Activated naive CD8-positive, alpha-beta T cell treated with anti-CD3 and anti-CD28 coated beads, Interleukin-2, amount 50 U/mL, for 24 hours (primary cell): ENCODE measurements at regions not wholly inside any gene's neighbourhood (a gene's known extent, or its start where the extent isn't known, plus 50 kb on each side); places are given as distances from the start of the nearest gene placed in this dataset.
"Not testable (repeated sequence)": the region's sequence is repeated elsewhere in the genome, so short reads cannot be mapped to it uniquely, and the experiment has no call there.

ENCODE experiments used
- ATAC-seq: fragments of 150-1000 bp; cut with Tn5 transposase; one replicate; pipeline ENCODE4 v1.10.0; 2021
- DNase-seq: peaks from one replicate; pipeline ENCODE4 v3.0.0; 2021
- H3K27ac Mint-ChIP-seq: one replicate; pipeline ENCODE4 v1.8.0; 2021; ENCODE audit warnings: mild to moderate bottlenecking, mixed read lengths
- H3K27me3 Mint-ChIP-seq: one replicate; pipeline ENCODE4 v1.8.0; 2021; ENCODE audit warnings: mixed read lengths
- H3K36me3 Mint-ChIP-seq: one replicate; pipeline ENCODE4 v1.8.0; 2021; ENCODE audit warnings: low read depth, mixed read lengths
- H3K4me1 Mint-ChIP-seq: one replicate; pipeline ENCODE4 v1.8.0; 2021; ENCODE audit warnings: mixed read lengths
- H3K4me3 Mint-ChIP-seq: one replicate; pipeline ENCODE4 v1.8.0; 2021; ENCODE audit warnings: mild to moderate bottlenecking, moderate library complexity, mixed read lengths
- H3K9me3 Mint-ChIP-seq: one replicate; pipeline ENCODE4 v1.8.0; 2021; ENCODE audit warnings: mixed read lengths

DNA sequence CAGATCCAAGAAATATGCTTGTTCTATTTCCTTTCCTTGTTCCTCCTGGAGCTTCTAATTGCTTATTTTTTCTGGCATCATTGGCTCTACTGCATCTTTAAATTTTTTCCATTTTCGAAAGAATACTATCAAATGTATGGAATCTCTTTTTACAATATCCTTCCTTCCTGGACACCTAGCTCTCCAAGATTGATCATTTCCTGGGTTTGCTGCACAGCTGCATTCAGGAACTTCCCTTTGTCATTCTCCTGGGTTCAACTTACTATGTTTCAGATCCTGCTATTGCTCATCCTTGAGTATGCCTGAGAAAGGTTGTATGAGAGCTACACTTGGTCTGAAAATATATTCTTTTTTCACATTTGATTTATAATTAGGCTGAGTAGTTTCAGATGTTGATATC is 73.7 kb upstream of the ERCC6L2 start:
- peaks cover 4% of the 10 kb centered on the region for H3K27me3 Mint-ChIP-seq

DNA sequence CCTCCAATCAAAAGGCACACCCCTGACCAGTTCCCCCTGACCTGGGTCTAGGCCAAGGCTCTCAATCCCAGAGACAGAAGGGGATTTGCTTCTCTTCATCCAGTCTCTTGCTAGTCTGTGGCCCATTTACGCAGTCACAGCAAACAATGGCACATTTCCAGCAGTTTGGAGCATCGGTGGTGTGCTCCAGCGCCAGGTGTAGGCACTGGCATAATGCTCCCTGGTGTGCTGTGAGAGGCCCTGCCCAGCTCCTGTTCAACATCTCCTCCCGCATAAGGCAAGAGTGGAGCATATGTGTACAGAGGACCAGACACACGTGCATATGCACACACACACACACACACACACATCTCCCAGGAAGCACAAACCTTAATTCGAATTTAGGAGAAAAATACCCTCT is 79.5 kb upstream of the ERCC6L2 start:
- Mint-ChIP-seq H3K27me3 (peaks cover 6% of the 10 kb centered on the region), H3K36me3 (no peaks in the 10 kb centered on the region), H3K4me1 (peaks cover 6% of the 10 kb centered on the region), H3K4me3 (no peak overlapping the region), H3K27ac (no peak overlapping the region), H3K9me3 (no peaks in the 10 kb centered on the region)
- DNase-seq (no peak), ATAC-seq (no peak)

More for the DNA sequence above, 73.7 kb upstream of the ERCC6L2 start:
- Mint-ChIP-seq H3K36me3 (no peaks in the 10 kb centered on the region), H3K4me1 (peaks cover 7% of the 10 kb centered on the region), H3K9me3 (peaks cover 4% of the 10 kb centered on the region), H3K27ac (no peak overlapping the region), H3K4me3 (no peak overlapping the region)
- ATAC-seq (no peak), DNase-seq (no peak)

DNA sequence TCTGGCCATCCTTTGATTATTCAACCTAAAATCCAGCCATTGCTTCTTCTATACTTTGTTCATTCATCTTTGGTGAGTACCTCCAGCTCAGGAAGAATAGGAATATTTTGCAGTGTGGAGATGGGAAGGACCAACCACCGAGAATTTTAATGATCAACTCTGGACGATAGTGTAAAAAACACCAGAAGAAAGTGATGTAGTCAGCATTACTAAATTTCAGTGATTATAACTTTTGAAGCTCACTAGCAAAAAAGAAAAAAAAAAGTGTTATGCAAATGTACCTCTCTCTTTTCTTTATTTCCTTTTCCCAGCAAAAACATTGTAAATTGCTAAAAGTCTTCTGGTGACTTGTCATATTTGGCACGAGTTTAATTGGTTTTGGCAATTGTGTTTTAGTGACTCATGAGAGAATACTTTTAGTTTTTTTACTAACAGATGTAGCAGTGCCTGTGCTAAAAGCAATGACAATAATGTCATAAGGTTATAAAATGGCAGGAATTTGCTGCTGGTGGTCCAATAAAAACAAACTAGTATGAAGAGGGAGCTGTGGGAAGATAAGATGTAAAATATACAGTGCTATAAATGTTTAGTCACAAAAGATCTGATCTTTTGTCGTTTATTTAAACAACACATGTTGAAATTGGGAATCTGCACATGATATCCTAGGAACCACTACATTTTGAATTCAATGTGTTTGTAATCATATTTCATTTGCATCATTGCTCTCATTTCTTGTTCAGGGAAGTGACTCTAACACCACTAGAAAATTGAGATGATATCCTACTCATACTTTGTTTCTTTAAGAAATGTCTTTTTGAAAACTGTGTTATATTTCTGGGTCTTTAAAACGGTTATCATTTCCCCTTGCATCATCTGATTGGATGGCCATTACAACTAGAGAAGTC is 81.3 kb upstream of the ERCC6L2 start:
- H3K27me3 Mint-ChIP-seq: peaks cover 7% of the 10 kb centered on the region
- no peak overlapping the region for H3K27ac Mint-ChIP-seq
- DNase-seq: no peak
- no peaks in the 10 kb centered on the region for H3K9me3 Mint-ChIP-seq
- no peak overlapping the region for H3K4me3 Mint-ChIP-seq
- no peaks in the 10 kb centered on the region for H3K36me3 Mint-ChIP-seq
- peaks cover 6% of the 10 kb centered on the region for H3K4me1 Mint-ChIP-seq
- no peak for ATAC-seq

DNA sequence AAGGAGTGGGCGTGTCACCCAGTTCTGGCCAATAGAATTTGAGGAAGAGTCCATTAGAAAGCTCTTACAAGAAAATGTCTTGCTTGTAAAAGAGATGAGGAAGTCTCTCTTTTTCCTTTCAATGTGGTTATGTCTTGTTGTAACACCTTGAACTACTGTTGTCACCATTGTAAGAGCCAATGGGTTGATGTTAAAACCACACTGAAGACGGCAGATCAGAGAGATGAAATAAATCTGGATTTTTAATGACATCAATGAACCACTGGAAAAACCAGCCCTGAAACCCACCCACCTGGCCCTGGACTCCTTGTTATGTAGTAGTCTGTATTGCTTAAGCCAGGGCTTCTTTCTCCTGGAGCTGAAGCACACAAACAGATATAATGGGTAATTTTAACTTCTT is 83.8 kb upstream of the ERCC6L2 start:
- Mint-ChIP-seq H3K4me1 (peaks cover 6% of the 10 kb centered on the region), H3K27me3 (peaks cover 8% of the 10 kb centered on the region), H3K9me3 (no peaks in the 10 kb centered on the region), H3K36me3 (no peaks in the 10 kb centered on the region), H3K27ac (no peak overlapping the region), H3K4me3 (no peak overlapping the region)
- DNase-seq (no peak), ATAC-seq (no peak)

DNA sequence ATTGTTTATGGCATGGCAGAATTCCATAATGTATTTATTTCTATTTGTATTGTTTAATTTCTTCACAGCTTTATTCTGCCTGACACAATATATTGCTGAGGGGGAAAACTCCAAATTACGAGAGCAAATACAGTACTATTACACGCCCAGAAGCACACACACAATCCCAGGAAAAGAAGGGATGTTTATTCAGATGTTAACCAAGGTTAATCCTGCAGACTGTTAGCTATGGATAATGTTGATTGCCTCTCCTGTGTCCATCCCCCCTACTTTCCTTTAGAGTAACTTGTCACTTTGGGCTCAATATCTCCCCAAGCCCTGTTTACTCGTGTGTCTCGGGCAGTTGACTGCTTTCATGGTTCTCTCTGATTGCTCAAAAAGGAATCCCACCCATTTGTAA is 84.2 kb upstream of the ERCC6L2 start:
- H3K4me3 Mint-ChIP-seq: no peak overlapping the region
- no peaks in the 10 kb centered on the region for H3K9me3 Mint-ChIP-seq
- no peaks in the 10 kb centered on the region for H3K36me3 Mint-ChIP-seq
- ATAC-seq (no peak), DNase-seq (no peak)
- H3K4me1 Mint-ChIP-seq: peaks cover 6% of the 10 kb centered on the region
- H3K27me3 Mint-ChIP-seq: peaks cover 8% of the 10 kb centered on the region
- H3K27ac Mint-ChIP-seq: no peak overlapping the region

DNA sequence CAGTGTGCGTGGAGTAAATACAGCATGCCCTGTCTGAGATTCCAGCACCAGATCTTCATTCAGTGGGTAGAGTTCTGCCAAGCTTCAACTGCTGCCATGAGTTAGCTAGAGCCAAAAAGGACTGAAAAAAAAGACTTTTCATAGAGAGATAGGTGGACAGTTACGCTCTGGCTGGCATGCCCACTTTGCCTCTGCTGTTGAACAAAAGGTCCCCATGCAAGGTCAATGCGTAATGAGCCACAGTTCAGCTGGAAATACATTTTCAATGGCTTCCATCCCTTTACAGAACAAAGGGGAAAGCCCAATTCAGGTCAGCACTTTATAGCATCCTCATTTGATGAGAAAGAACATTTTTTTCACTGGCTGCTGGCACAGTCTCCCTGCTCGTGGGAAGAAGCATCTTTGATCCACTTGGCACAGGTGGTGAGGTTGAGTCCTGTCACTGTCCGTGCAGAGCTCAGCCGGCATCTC is 86.9 kb upstream of the ERCC6L2 start:
- Mint-ChIP-seq H3K4me1 (peaks cover 6% of the 10 kb centered on the region), H3K9me3 (no peaks in the 10 kb centered on the region), H3K4me3 (no peak overlapping the region), H3K36me3 (no peaks in the 10 kb centered on the region), H3K27ac (no peak overlapping the region), H3K27me3 (peaks cover 2% of the 10 kb centered on the region)
- ATAC-seq (no peak), DNase-seq (no peak)

DNA sequence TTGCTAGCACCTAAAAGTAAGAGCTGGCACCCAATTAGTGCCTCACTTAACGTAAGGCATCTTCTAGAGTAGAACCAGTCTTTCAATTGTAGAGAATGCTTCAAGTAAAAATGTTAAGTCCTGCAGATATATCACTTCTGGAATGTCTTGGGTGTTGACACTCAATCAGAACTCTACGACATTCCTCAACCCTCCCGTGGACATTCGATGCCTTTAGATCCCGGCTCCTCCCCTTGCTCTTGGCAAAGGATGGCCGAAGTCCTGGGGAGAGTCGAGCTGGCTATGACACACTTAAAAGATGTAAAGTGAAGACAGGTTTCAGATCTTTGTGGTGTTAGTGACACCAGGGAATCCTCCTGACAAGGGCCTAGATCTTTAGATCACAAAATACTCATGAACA is 87.5 kb upstream of the ERCC6L2 start:
- Mint-ChIP-seq H3K9me3 (no peaks in the 10 kb centered on the region), H3K27ac (no peak overlapping the region), H3K36me3 (no peaks in the 10 kb centered on the region), H3K4me1 (peaks cover 6% of the 10 kb centered on the region), H3K27me3 (peaks cover 2% of the 10 kb centered on the region), H3K4me3 (no peak overlapping the region)
- DNase-seq (no peak), ATAC-seq (no peak)

DNA sequence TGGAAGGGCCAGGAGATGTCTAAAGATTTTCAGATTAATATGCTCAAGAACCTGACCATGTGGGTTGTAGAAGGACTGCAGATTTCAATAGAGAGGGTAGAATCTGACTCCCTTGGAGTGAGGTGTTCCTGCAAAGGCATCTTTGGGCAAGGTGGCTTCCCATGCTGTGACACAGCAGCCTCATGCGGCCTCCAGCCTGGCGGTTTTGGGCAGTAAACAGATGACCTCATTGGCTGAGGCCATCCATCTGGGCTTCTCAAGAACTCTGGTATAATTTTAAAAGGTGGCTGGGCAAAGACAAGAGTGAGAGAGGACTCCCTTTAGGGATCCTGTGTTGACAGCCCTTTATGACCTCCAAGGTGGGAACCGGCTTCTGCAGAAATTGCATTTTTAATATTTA is 90.3 kb upstream of the ERCC6L2 start:
- Mint-ChIP-seq H3K4me1 (no peaks in the 10 kb centered on the region), H3K27ac (no peak overlapping the region), H3K27me3 (peaks cover 2% of the 10 kb centered on the region), H3K9me3 (no peaks in the 10 kb centered on the region), H3K36me3 (no peaks in the 10 kb centered on the region), H3K4me3 (no peak overlapping the region)
- DNase-seq: no peak
- ATAC-seq: no peak

DNA sequence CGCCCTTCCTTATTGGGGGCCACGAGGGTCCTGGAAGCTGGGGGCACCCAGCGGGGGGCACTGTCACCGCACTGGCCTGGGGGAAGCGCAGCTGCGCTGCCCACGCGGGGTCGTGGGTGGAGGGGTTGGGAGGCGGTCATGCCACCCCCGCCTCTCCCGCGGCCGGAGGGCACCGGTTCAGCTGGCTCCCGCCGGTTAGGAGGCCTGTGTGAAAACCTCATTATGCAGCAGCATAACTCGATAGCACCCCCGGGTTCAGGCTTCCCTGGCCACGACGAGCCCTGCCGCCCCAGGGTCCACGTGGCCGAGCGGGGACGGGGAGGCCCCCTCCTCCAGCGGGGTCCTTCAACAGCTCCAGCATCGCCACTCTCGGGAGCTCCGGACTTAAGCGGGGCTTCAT is 91.2 kb upstream of the ERCC6L2 start:
- Mint-ChIP-seq H3K4me3 (no peak overlapping the region), H3K27ac (no peak overlapping the region), H3K36me3 (no peaks in the 10 kb centered on the region), H3K9me3 (no peaks in the 10 kb centered on the region), H3K27me3 (peaks cover 2% of the 10 kb centered on the region), H3K4me1 (no peaks in the 10 kb centered on the region)
- DNase-seq: no peak
- no peak for ATAC-seq

DNA sequence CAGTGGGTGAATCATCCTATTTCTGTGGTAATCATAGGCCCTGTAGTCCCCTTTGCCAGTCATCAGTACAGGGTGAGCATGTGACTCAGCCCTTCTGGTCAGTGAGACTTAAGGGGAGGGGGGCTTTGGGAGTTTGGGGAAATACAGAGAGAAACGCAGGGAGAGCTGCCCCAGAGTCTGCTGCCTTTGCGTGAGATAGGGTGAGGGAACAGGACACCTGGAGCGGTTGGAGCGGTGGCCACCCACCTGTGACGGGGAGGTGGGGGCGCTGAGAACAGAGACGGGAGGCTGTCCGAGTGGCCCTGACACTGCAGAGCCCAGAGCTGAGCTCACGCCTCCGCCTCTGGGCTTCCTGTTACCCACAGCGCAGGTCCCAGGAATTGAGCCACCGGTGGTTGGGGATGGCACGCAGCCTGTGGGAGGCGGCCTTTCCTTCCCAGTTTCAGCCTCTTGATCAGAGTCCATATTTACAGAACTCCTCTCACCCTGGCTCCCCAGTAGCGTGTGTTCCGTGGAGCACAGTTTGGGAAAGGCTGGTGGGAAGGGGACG is 92.0 kb upstream of the ERCC6L2 start:
- DNase-seq (no peak), ATAC-seq (no peak)
- Mint-ChIP-seq H3K4me1 (no peaks in the 10 kb centered on the region), H3K27ac (no peak overlapping the region), H3K4me3 (no peak overlapping the region), H3K27me3 (no peaks in the 10 kb centered on the region), H3K36me3 (no peaks in the 10 kb centered on the region), H3K9me3 (no peaks in the 10 kb centered on the region)

DNA sequence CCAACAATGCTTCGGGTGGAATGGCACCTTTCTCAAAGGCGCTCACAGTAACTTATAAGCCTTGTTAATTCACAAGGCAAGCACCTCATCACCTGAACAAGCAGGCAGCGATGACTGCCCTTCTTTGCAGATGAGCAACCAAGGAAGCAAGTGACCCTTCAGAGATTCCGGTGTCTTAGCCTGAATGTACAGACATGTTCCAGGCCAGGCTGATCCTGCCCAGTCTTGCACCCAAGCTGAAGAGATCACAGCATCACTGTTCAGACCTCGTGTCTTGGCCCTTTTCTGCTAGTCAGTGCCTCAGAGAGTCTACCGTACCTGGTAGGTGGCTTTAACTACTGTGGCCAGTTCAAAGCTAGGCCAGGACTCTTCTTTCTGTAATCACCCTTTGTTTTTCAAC is 94.7 kb upstream of the ERCC6L2 start:
- no peaks in the 10 kb centered on the region for H3K27me3 Mint-ChIP-seq
- ATAC-seq (no peak), DNase-seq (no peak)
- H3K36me3 Mint-ChIP-seq: no peaks in the 10 kb centered on the region
- H3K9me3 Mint-ChIP-seq: no peaks in the 10 kb centered on the region
- H3K4me3 Mint-ChIP-seq: no peak overlapping the region
- H3K27ac Mint-ChIP-seq: no peak overlapping the region
- H3K4me1 Mint-ChIP-seq: no peaks in the 10 kb centered on the region

DNA sequence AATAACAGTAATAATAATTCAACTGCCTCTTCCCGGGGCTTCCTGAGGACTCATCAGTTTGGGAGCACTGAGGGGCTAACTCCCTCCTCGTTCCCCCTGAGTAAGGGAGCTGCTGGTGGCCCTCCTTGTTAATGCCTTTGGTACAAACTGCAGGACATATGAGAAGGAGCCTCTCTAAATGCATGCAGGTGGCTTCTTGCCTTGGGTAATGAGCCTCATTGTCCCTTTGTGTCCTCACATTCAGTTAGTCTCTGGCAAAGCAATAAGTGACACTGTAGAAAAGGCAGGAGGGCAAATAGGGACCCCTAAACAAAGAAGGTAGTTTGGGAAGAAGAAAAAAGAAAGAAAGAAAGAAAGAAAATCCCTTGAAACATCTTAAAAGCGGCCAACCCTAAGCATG is 95.4 kb upstream of the ERCC6L2 start:
- no peak for ATAC-seq
- no peaks in the 10 kb centered on the region for H3K9me3 Mint-ChIP-seq
- no peaks in the 10 kb centered on the region for H3K4me1 Mint-ChIP-seq
- no peak overlapping the region for H3K27ac Mint-ChIP-seq
- no peaks in the 10 kb centered on the region for H3K27me3 Mint-ChIP-seq
- H3K36me3 Mint-ChIP-seq: no peaks in the 10 kb centered on the region
- DNase-seq: no peak
- H3K4me3 Mint-ChIP-seq: no peak overlapping the region

DNA sequence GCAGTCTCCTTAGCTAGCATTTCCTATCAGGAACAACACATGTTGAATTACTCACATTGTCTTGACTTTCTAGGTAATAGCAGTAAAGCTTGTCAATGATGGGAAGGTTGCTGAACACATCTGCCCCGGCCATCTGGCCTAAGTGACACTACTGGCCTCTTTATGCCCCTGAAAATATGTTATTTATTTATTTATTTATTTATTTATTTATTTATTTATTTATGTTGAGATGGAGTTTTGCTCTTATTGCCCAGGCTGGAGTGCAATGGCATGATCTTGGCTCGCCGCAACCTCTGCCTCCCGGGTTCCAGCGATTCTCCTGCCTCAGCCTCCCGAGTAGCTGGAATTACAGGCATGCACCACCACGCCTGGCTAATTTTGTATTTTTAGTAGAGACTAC is 95.9 kb upstream of the ERCC6L2 start:
- DNase-seq, H3K27me3 Mint-ChIP-seq, ATAC-seq, H3K4me3 Mint-ChIP-seq, H3K27ac Mint-ChIP-seq, H3K4me1 Mint-ChIP-seq, H3K36me3 Mint-ChIP-seq, H3K9me3 Mint-ChIP-seq: not testable (repeated sequence)

DNA sequence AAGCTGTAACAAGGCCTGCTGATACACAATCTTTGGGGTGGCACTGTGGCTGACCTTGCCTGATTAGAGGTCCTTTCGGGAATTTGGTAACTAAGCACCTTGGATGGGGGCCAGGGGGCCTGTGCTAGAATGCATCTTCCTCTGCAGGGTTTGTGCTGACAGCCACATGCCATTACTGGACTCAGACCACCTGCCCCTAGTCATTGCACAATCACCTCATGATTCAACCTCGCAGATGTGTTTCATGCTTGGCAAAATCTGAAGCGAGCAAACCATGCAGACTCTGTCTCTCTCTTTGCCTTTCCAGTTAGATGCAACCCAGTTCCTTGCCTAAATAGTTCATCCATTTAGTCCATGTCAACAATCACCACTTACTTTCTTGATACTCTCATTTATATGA is 96.5 kb upstream of the ERCC6L2 start:
- Mint-ChIP-seq H3K9me3 (no peaks in the 10 kb centered on the region), H3K36me3 (no peaks in the 10 kb centered on the region), H3K4me1 (no peaks in the 10 kb centered on the region), H3K27ac (no peak overlapping the region), H3K4me3 (no peak overlapping the region), H3K27me3 (no peaks in the 10 kb centered on the region)
- DNase-seq (no peak), ATAC-seq (no peak)

DNA sequence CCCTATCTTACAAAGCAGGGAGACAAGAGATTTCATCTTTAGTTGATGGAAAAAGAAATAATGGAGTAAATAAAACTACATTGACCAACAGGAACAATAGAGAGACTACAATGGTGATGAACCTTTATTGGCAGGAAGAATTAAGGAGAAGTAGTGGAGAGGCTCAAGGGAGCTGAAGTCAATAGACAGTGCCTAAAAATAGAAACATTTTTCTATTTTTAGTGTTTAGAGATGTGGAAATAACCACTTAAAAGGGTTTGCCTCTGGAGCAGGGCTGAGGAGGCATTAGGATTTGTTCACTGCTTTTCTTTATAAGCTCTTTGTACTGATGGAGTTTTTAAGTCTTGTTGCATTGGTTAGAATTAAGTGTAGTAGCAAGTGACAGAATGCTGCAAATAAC is 98.4 kb upstream of the ERCC6L2 start:
- ATAC-seq (no peak), DNase-seq (no peak)
- Mint-ChIP-seq H3K4me1 (peaks cover 5% of the 10 kb centered on the region), H3K27ac (no peak overlapping the region), H3K4me3 (no peak overlapping the region), H3K9me3 (no peaks in the 10 kb centered on the region), H3K27me3 (peaks cover 3% of the 10 kb centered on the region), H3K36me3 (no peaks in the 10 kb centered on the region)
